GM18867 (cell line): ENCODE measurements at regions not wholly inside any gene's neighbourhood (a gene's known extent, or its start where the extent isn't known, plus 50 kb on each side); places are given as distances from the start of the nearest gene placed in this dataset.

Experiments used
- ATAC-seq: cut with Tn5 transposase; IDR thresholded peaks from one replicate; pipeline ENCODE4 v1.9.1; 2021; ENCODE audit warnings: mild to moderate bottlenecking, moderate library complexity; ENCODE audit not compliant: unreplicated experiment

- no peak for ATAC-seq
Observed at GRCh38 chr3:139870000-139870675, 64.8 kb upstream of the CLSTN2 start.

- no peak for ATAC-seq
Observed at GRCh38 chr3:139868773-139869172, 66.2 kb upstream of the CLSTN2 start.

GRCh38 chr3:139848660-139849059, 86.3 kb upstream of the CLSTN2 start:
- ATAC-seq = no peak

- no peak for ATAC-seq
Observed at GRCh38 chr3:139846729-139847128, 88.3 kb upstream of the CLSTN2 start.

- no peak for ATAC-seq
Observed at GRCh38 chr3:139839659-139840058, 95.3 kb upstream of the CLSTN2 start.

- ATAC-seq = no peak
Observed at GRCh38 chr3:139839014-139839413, 96.0 kb upstream of the CLSTN2 start.

GRCh38 chr3:139838269-139838957, 96.6 kb upstream of the CLSTN2 start:
- no peak for ATAC-seq

- ATAC-seq = no peak
Observed at GRCh38 chr3:139836698-139837464, 98.1 kb upstream of the CLSTN2 start.

- no peak for ATAC-seq
Observed at GRCh38 chr3:139835830-139836683, 98.9 kb upstream of the CLSTN2 start.

- no peak for ATAC-seq
Observed at GRCh38 chr3:139832998-139833397, 102.0 kb upstream of the CLSTN2 start.

- ATAC-seq = no peak
Observed at GRCh38 chr3:139830817-139831216, 104.2 kb upstream of the CLSTN2 start.

- ATAC-seq = no peak
Observed at GRCh38 chr3:139827833-139828232, 107.2 kb upstream of the CLSTN2 start.

- ATAC-seq = no peak
Observed at GRCh38 chr3:139824864-139825263, 110.1 kb upstream of the CLSTN2 start.

- no peak for ATAC-seq
Observed at GRCh38 chr3:139814646-139815045, 120.3 kb upstream of the CLSTN2 start.

- ATAC-seq = no peak
Observed at GRCh38 chr3:139811331-139811730, 123.7 kb upstream of the CLSTN2 start.

GRCh38 chr3:139808201-139808600, 126.8 kb upstream of the CLSTN2 start:
- ATAC-seq = no peak

- no peak for ATAC-seq
Observed at GRCh38 chr3:139803294-139803693, 125.5 kb upstream of the NMNAT3 start.

- no peak for ATAC-seq
Observed at GRCh38 chr3:139797724-139798343, 120.1 kb upstream of the NMNAT3 start.

GRCh38 chr3:139794469-139795265, 116.9 kb upstream of the NMNAT3 start:
- no peak for ATAC-seq

- no peak for ATAC-seq
Observed at GRCh38 chr3:139793408-139793807, 115.6 kb upstream of the NMNAT3 start.
